ENCODE measurements at regions not wholly inside any gene's neighbourhood (a gene's known extent, or its start where the extent isn't known, plus 50 kb on each side); places are given as distances from the start of the nearest gene placed in this dataset.

DNA sequence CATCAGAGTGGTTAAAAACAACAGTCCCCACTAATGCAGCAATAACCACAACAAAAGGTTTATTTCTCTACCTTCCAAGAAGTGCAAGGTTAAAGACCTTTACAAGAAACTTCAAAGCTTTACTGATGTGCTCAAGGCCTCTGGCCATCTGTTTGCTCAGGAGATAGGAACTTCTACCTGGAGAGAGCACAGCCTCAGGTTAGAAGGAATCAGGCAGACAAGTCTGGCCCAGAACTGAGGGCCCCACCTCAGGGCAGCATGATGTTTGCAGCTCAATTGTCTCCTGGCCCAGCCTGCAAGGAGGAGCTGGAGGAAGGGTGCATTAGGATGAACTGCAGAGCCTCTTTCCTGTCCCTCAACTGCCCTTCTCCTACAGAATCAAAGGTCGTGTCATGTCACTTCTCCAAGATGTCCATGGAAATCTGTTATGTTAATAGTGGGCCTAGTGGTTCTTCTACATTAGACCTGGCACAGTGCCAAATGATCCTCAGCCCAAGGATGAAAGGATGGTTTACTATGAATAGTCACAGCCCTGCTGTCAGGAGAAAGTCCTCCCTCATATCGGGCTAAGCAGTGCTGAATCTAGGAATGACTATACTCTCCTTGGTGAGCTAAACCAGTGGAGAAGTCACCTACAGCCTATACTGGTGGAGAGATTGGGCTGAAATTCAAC lies 98.9 kb upstream of the NTRK2 start:
- no peak for DNase-seq (ENCODE audit: low read depth in 4 of 4, low spot score in 2 of 4)

DNA sequence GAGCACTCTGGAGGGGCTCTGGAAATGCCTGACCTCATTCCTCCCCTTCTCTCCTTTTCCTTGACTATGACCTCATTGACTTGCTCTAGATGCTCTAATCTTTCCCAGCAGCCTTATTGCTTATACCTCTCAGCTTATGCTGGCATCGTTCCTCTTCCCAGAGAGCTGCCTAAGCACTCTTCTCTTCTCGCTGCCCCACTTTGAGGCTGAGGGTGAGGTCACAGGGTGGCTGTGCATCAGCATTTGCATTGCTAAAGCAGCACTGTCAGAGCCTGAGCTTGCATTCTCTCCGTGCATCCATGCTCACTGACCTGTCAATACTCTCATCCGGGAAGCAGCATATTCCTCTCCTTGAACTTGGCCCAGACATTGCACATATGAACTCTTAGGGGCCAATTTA lies 96.4 kb upstream of the NTRK2 start:
- no peak for DNase-seq (ENCODE audit: low read depth in 4 of 4, low spot score in 2 of 4)

GRCh38 chr9:84575705-84576104 lies 93.8 kb upstream of the NTRK2 start:
- no peak for DNase-seq (ENCODE audit: low read depth in 4 of 4, low spot score in 2 of 4)

- DNase-seq (ENCODE audit: low read depth in 4 of 4, low spot score in 2 of 4) = no peak
These were observed 85.7 kb upstream of the NTRK2 start for GRCh38 chr9:84583866-84584265.

- no peak for DNase-seq (ENCODE audit: low read depth in 4 of 4, low spot score in 2 of 4)
These were observed 82.9 kb upstream of the NTRK2 start for GRCh38 chr9:84586662-84587061.

DNA sequence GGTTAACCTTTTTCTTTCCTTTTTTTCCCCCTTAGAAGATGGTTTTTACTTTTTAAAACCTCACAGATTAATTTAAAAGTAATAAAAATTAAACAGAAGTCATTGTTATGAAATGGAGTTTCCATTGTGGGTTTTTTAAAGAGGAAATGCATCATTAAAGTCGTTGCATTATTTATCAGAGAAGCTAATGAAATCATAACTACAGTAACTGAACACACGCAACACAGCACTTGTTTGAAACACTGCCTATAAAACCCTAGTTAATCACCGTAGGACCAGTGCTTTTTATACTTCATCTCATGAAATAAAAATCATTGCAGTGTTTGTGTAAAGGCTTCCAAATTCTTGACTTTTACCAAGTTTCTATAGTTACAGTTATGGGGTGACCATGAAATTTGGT lies 82.4 kb upstream of the NTRK2 start:
- DNase-seq (ENCODE audit: low read depth in 4 of 4, low spot score in 2 of 4) = no peak

DNA sequence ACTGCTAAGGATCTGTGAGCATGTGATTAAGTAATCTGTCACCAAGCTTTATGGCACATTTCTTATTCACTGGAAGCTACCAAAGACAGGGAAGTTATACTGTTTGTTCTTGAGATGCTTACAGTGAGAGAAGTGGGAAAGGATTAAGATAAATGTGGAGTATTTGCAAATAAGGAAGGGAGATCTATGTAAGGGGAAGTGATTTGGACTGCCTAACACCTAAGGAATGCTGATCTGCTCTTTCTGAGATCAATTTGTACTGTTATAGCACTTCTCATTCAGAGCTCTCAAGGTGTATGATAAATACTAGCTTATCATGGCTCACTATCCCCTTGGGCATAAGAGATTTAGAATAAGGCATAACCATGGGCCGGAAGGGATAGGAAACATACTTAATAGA lies 80.0 kb upstream of the NTRK2 start:
- no peak for DNase-seq (ENCODE audit: low read depth in 4 of 4, low spot score in 2 of 4)

GRCh38 chr9:84590706-84591105 lies 78.8 kb upstream of the NTRK2 start:
- DNase-seq (ENCODE audit: low read depth in 4 of 4, low spot score in 2 of 4) = no peak

GRCh38 chr9:84592918-84593317 lies 76.6 kb upstream of the NTRK2 start:
- DNase-seq (ENCODE audit: low read depth in 4 of 4, low spot score in 2 of 4) = no peak

- no peak for DNase-seq (ENCODE audit: low read depth in 4 of 4, low spot score in 2 of 4)
These were observed 76.2 kb upstream of the NTRK2 start for GRCh38 chr9:84593352-84593751.

DNA sequence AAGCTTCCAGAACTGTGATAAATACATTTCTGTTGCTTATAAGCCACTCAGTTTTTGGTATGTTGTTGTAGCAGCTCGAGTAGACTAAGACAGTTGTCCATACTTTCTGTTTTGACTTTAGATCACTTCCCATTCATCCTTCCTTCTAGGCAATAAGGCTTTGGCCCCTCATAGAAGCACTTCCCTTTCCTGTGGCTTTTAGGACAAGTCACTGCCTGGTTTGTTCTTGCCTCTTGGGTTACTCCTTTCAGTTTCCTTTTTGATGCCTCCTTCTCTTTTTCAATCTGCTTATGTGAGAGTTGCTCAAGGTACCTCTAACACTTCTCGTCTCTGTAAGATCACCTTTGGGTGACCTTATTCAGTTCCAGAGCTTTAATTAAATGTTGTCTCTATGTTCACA lies 72.4 kb upstream of the NTRK2 start:
- DNase-seq (ENCODE audit: low read depth in 4 of 4, low spot score in 2 of 4) = no peak

GRCh38 chr9:84598921-84599636 lies 70.5 kb upstream of the NTRK2 start:
- DNase-seq (ENCODE audit: low read depth in 4 of 4, low spot score in 2 of 4) = no peak

- DNase-seq (ENCODE audit: low read depth in 4 of 4, low spot score in 2 of 4) = no peak
These were observed 68.8 kb upstream of the NTRK2 start for GRCh38 chr9:84600739-84601138.

- no peak for DNase-seq (ENCODE audit: low read depth in 4 of 4, low spot score in 2 of 4)
These were observed 65.3 kb upstream of the NTRK2 start for GRCh38 chr9:84604223-84604622.

- no peak for DNase-seq (ENCODE audit: low read depth in 4 of 4, low spot score in 2 of 4)
These were observed 59.8 kb upstream of the NTRK2 start for GRCh38 chr9:84609779-84610178.

DNA sequence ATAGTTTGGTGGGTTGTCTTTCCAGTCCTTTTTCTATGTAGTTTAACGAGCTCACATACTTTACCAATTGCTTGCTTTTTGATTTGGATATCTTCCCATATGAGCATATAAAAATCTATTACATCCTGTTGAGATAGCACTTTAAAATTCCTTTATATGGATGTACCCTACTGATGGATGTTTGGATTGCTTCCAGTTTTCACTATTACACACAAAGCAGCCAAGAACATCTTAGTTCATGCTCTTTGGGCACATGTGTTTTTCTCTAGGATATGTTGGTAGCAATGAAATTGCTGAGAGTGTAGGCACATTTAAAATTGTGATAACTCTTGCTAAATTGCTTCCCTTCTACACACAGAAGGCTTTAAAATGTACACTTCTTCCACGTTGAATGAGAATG lies 56.1 kb upstream of the NTRK2 start:
- DNase-seq (ENCODE audit: low read depth in 4 of 4, low spot score in 2 of 4) = no peak

DNA sequence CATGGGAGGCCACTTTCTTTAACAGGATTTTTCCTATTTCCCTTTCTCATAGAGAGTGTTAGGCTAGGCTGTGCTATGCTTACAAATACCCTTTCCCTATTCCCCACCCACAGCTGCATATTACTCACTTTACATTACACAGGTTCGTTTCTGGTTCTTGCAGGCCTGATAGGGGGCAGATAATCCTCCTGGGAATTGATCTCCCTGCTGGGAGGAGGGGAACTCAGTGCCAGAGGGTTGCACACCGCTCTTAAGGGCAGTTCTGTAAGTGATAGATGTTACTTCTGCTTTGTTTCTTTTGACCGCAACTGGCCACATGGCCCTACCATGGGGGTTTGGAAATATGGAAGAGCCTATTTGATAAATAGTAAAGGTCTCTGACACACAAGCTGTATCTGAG lies 54.0 kb upstream of the NTRK2 start:
- no peak for DNase-seq (ENCODE audit: low read depth in 4 of 4, low spot score in 2 of 4)

- no peak for DNase-seq (ENCODE audit: low read depth in 4 of 4, low spot score in 2 of 4)
These were observed 52.0 kb upstream of the NTRK2 start for GRCh38 chr9:84617411-84618029.

Measured in left renal cortex interstitium (tissue), 4 donors.